Right ventricle myocardium superior (tissue), 1 donor: ENCODE measurements at regions not wholly inside any gene's neighbourhood (a gene's known extent, or its start where the extent isn't known, plus 50 kb on each side); places are given as distances from the start of the nearest gene placed in this dataset.
"Not testable (repeated sequence)": the region's sequence is repeated elsewhere in the genome, so short reads cannot be mapped to it uniquely, and the experiment has no call there.

Experiments
- ATAC-seq: fragments of 200-7000 bp; cut with Tn5 transposase; one replicate; pipeline ENCODE4 v1.9.1; 2020; ENCODE audit warnings: mild to moderate bottlenecking; ENCODE audit not compliant: poor library complexity
- DNase-seq: peaks from one replicate; pipeline ENCODE4 v3.0.0-alpha.2; 2020
- intact Hi-C: fragments of 100-400 bp; cut with DNase I; formaldehyde crosslinking; loops from one replicate; pipeline ENCODE4 v1.11.2; 2022
- donor health status: DM: no; HTN: yes; CAD: no; lungs with severe emphysema.

DNA sequence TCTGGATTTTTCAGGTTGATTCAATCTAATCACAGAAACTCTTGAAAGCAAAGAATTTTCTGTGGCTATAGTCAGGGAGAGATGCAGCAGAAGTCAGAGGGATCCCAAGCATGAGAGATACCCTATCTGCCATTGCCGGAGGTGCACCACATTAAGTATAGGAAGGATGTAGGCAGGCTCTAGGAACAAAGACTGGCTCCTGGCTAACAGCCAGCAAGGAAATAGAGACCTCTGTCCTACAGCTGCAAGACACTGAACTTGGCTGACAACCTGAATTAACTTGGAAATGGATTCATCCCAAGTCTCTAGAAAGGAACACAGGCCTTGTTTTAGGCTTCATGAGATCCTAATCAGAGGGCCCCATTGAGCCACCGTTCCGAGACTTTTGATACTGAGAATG, 364.9 kb upstream of the FLRT2 start:
- DNase-seq (no peak), ATAC-seq (no peak)
- intact Hi-C loops: no loop called here

DNA sequence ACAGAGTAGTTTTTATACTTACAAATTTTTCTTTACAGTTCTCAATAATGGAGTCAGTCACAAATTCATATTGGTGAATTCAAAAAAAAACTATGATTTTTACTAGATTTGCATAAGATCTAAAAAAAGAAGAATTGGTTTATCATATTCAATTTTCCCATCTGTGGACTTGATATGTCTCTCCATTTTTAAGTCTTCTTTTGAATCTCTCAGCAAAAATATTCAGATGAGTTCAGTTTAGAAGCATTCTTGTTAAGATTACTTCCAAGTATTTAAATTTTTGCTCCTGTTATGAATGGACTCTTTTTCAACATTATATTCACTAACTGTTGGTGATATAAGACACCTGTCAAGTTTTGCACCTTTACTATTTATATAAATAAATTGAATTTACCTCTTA, 360.6 kb upstream of the FLRT2 start:
- ATAC-seq (no peak), DNase-seq (no peak)
- intact Hi-C loops: no loop called here

DNA sequence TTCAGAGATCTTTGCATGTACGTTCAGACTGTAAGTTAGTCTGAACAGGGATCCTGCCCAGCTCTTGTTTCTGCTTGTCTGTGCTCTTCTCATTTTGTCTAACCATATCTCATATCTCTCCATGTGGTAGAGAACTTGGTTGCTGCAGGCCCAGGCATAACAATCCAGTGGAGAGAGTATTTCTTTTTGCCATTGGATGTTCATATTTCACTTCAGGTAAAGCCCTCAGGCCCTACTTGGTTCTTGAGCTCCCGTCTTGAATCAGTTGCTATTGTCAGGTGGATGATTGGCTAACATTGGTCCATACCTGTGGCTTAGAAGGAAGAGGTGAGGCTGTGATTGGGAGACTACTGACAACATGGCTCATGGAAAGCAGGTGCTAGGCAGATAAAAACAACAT, 357.7 kb upstream of the FLRT2 start:
- intact Hi-C loops: no loop called here
- DNase-seq (no peak), ATAC-seq (no peak)

DNA sequence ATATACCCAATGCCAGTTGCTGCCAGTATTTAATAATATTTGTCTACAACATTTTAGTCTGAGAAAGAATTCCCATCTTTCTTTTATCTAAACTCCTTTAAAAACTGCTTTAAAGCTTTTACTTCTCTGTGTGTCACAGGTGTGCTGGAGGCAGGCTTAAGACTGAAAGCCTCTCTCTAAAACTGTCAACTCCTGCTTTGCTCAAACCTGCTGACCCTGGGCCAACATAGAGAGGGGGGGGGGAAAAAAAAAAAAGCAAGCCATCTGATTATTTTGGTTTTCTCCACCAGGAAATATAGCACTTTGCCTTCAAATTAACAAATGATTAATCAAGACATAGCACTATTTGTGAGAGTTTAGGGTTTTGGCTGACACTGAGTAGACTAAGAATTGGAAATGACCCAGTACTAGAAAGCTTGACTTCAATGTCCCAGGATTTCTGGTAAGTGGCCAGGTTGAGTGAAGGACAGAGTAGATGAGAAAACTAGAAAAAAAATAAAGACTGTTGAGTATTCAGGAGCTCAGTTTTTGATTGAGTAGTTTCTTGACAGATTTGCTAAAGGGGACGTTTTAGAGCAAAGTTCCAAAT, 357.0 kb upstream of the FLRT2 start:
- no peak for DNase-seq
- ATAC-seq: no peak
- intact Hi-C loops: no loop called here

DNA sequence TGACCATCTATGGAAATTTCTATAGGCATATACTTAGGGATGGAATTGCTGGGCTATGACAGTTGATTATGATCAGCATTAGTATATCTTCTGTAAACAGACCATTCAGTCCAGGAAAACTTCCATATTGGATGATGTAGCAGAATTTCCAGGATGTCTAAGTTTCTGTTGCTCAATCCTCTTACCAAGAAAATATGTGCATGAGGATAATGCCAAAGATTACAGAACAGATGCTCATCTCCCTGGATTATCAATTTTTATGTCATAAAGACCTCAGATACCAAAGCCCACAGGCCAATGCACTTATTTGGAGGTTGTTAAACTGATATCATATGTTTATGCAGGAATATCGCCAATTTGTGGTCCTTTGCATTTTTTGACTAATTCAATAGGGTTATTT, 354.4 kb upstream of the FLRT2 start:
- DNase-seq (no peak), ATAC-seq (no peak)
- intact Hi-C loops: no loop called here

DNA sequence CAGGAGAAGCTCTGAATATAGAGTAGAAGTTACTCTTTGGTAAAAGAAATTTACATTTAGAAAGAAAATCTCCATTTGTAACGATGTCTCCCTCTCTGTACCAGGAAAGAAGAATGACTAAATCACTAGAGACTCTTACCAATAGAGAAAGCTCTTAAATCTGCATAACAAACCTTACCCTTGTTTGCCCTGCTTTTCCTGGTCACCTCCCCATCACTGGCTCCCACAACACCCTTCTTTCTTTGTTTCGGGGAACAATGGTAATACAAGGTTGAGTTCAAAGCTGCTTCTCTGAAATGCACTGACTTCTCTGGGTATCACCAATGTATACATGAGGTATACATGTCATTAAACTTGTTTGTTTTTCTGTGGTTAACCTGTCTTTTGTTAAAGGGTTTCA, 351.1 kb upstream of the FLRT2 start:
- intact Hi-C loops: no loop called here
- no peak for DNase-seq

DNA sequence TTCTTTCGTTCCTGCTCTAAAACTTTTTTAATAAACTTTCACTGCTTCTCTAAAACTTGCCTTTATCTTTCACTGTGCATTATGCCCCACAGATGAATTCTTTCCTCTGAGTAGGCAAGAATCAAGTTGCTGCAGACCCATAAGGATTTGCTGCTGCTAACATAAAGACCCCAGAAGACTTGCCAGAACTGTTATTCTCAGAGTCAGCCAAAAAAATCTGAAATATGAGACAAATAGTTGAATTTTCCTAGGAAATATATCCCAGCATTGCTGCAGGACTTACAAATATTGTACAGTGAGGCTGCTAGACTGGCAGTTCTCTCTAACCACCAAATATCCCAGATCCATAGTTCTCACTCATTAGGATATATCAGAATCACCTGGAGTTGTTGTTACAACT, 349.1 kb upstream of the FLRT2 start:
- ATAC-seq: no peak
- intact Hi-C loops: no loop called here
- DNase-seq: no peak

More for the DNA sequence above, 351.1 kb upstream of the FLRT2 start:
- ATAC-seq: no peak

DNA sequence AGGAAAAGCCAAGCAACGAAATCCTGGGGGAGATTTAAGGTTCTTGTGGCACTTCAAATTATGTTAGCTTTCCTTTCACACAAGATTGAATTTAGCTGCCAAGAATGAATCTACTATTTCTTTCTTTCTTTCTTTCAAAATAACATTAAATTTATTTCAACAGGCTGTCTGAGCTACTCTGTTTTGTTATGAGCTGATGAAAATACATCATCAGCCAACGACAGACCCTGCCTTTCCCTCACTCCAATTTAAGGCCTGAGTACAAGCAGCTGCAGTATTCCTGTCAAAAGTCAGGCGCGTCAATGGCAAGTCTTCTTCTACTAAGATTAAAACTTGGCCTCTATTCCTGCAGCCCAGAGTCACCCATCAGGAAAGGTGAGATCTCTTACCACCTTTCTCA, 347.7 kb upstream of the FLRT2 start:
- no peak for DNase-seq
- intact Hi-C loops: no loop called here
- no peak for ATAC-seq

DNA sequence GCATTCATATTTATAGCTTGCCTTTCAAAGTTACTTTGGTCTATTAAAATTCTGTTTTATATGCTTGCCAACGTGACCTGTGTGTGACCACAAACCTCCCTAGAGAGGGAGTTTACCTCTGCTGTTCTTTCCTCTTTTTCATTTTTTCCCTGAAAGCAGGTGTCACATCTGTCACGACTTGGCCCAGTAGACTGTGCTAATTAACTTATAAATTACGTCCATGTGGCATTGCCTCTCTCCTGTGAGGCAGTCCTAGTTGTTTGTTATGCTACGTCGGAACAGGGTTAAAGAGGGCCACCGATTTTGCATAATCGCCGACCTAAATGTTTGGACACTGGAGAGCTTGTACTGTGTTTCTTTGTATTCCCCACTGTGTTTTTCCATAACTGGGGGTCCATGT, 343.9 kb upstream of the FLRT2 start:
- intact Hi-C loops: no loop called here
- DNase-seq (no peak), ATAC-seq (no peak)

DNA sequence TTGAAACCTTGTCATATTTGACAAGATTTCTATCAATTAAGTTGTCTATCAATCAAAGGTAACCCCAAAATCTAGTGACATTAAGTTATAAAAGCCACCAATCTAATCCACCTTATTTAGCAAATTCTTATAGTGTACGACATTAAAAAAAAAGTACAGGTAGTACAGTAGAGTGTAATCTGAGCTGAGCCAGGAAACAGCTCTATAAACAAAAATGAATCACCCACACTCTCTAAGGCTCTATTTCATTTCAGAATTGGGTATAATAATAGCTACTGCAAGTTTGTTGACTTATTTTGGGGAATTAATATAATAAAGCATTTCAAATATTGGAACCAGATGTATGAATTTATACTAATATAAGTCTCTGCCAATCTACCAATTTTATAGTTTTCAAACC, 342.4 kb upstream of the FLRT2 start:
- no peak for ATAC-seq
- intact Hi-C loops: no loop called here
- DNase-seq: no peak

DNA sequence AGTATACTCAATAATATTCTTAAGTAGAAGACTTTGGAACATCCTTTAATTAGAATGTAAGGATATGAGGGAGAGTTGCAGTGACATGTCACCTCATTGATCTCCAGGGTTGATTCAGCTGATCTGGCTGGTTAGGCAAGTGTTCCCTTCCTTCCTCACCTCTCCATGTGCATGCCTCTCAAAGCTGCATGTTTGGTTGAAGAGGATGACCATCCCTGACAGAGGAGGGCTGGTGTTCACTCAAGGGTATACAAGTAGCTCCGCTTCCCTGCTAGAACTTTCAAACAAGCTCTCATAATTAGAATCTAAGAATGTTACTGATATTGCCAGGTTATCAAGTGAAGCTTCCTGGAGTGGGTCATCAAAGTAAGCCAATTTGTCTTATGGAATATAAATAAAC, 341.1 kb upstream of the FLRT2 start:
- intact Hi-C loops: no loop called here
- ATAC-seq: no peak
- no peak for DNase-seq

DNA sequence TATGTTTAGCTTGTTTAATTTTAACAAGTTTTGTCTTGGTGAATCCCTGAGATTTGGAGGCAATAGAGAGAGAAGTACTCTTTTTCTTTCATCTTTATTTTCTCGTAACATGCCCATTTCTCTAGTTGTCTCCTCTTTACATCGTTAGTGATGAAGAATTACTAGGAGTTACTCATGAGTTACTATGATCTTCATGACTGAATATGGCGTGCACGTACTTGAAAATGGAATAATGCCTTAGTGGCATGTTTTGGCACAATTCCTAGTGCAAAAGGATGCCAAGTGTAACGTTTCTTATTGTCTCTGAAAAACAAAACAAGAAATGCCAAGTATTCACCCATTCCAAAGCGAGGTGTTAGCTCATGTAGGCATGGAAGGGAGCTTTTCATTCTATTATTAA, 340.7 kb upstream of the FLRT2 start:
- ATAC-seq: not testable (repeated sequence)

DNA sequence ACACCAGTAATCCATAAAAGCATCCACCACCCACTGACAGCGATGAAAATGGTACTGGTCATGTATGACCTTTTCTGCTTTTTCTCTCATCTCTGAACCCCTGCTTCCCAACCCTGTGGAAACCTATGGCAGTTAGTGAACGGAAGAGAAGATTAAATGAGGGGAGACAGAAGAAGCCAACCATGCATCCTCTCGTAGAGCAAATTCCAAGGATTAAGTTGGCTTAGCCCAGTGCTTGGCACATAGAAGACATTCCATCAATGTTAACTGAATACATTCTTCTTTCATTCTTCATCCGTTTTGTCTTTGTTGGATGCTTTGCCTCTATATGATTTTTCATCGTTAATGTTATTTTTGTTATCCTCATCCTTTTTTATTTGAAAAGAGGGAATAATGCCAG, 339.7 kb upstream of the FLRT2 start:
- intact Hi-C loops: no loop called here
- ATAC-seq (no peak), DNase-seq (no peak)

More for the DNA sequence above, 340.7 kb upstream of the FLRT2 start:
- intact Hi-C loops, DNase-seq: not testable (repeated sequence)

DNA sequence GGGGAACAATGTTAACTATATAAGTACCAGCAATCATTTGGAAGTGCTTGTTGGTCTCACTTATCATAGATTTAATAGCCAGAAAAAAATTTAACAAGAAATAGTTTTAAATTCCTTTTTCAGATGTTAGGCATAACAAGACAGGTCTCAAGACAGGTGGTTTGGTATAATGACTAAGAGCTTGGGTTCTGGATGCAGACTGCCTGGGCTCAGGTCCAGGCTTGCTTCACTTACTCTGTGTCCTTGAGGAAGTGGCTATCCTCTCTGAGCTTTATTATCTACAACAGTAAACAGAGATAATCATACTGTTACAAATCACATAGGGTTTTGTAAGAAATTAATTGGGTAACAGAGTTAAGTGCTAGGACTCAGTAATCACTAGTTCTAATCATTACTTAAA, 338.0 kb upstream of the FLRT2 start:
- intact Hi-C loops: no loop called here
- no peak for DNase-seq
- ATAC-seq: no peak

DNA sequence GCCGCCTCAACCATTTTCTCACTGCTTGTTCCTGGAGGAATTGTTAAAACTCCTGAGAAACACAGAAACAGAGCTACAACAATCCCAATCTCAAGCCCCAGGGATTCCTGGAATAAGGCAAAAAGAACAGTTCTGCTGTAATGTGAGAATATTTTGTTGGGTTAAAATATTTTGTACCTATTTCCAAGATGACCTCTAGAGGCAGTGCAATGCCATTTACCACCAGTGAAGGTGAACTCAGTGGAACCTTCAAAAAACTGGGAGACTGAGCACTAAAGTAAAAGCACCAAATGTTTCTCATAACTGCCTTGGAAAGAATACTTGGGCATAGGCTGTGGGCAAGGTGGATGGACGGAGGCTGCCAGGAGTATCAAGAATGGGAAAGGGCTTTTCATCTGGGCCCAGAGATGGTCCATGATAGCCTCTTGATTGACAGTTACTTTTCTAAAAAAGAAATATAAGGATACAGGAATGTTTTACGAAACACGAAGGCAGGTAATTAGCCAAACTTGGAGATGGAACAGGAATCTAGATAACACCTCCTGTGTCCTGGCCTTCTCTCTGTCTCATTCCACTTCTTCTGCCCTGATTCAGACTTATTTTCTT, 334.0 kb upstream of the FLRT2 start:
- no peak for DNase-seq
- intact Hi-C loops: no loop called here
- ATAC-seq: no peak

DNA sequence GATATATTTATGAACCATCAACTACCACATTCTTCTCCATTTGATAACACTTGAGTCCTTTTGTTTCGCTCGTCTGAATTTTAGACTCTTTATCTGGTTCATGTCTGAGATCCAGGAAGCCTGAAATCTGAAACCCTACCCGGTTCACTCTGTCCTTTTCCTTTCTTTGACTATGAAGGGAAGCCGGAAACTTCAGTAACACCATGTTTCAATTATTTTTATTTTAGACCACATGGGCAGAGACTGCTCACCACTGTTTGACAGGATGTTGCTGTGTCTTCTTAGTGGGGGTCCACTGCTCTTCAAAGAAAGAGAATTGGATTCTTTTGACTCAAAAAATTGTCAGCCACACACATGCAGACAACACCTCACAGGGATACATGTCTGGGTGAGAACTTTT, 331.9 kb upstream of the FLRT2 start:
- ATAC-seq: no peak
- no peak for DNase-seq
- intact Hi-C loops: no loop called here

DNA sequence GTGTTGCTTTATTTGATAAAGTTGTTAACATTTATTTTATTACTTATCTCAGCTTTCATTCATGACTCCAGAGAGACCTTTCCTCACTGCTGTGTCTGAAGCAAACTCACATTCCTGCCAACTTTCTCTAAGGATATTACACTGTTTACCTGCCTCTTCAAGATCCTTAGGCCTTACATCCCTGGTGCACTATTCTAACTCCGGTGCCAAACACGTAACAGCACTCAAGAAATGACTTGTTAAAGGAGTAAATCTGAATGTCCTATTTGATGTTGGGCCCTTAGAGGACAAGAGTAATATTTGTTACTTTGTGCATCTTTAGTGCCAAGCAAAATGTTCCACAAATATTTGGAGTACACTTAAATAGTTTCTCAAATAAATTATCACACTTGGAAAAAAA, 324.1 kb upstream of the FLRT2 start:
- no peak for ATAC-seq
- no peak for DNase-seq
- intact Hi-C loops: no loop called here

DNA sequence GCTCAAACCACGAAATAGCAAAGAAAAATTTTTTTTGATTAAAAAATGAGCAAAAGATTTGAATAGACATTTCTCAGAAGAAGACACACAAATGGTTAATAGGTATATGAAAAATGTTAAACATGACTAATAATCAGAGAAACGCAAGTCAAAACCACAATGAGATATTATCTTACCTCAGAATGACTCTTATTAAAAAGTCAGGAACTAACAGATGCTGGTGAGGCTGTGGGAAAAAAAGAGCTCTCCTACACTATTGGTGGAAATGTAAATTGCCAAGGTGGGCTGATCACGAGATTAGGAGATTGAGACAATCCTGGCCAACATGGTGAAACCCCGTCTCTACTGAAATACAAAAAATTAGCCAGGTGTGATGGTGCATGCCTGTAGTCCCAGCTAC, 315.5 kb upstream of the FLRT2 start:
- no peak for DNase-seq
- intact Hi-C loops: no loop called here
- no peak for ATAC-seq

DNA sequence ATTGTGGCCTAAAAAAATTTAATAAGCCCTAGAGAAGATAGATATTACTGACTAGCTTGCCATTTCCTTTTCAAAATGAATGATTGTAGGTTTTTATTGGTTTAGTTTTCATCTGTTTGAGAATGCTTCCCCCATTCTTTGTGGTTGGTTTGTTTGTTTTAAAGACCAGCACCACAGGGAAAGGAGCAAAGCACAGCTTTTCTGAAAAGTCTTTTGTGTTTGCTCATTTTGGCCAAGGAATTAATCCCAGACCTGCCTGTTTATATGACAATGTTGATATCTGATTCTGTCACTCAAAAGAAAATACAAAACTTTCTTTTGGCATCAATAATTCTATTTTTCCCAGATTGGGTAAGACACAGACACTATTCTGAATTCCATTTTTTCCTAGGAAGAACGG, 312.5 kb upstream of the FLRT2 start:
- intact Hi-C loops: no loop called here
- no peak for ATAC-seq
- DNase-seq: no peak

DNA sequence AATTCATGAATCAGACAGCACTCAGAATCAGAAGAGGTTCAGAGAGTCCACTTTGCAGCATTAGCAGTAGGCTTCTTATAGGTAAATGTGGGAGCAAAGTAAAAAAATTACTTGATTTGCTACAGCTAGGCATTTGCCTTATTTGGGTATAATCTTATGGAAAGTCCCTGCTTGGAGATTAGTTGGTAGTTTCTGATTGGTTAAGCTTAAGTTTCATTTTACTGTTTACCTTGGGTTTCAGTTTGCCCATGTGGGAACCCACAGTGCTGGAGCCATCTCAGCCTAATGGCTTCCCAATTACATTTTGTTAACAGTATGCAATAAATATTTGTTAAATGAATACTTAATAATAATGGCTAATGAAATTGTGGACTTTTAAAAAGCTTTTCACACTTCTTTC, 311.0 kb upstream of the FLRT2 start:
- DNase-seq (no peak), ATAC-seq (no peak)
- intact Hi-C loops: no loop called here

DNA sequence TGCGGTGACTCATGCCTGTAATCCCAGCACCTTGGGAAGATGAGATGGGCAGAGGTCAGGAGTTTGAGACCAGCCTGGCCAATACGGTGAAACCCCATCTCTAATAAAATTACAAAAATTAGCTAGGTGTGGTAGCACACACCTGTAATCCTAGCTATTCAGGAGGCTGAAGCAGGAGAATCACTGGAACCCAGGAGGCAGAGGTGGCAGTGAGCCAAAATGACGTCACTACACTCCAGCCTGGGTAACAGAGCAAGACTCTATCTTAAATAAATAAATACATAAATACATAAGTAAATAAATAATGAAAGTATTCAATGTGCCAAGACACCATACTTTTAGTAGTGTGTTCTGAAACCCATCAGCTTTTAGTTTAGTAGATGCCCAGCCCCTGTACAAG, 308.1 kb upstream of the FLRT2 start:
- intact Hi-C loops: no loop called here
- DNase-seq (no peak), ATAC-seq (no peak)
